Testis (tissue), 2 donors: ENCODE measurements at regions not wholly inside any gene's neighbourhood (a gene's known extent, or its start where the extent isn't known, plus 50 kb on each side); places are given as distances from the start of the nearest gene placed in this dataset.

Experiments
- POLR2A ChIP-seq: fragments of 450-650 bp; IDR thresholded peaks from one replicate; pipeline ENCODE4 v1.6.1; 2017; ENCODE audit warnings: antibody characterized with exemption, mild to moderate bottlenecking, moderate library complexity
- TF ChIP-seq, protein P1 (sequence below), 3 experiments: fragments of 450-650 bp in 2 of 3; fragments of 200-600 bp in 1 of 3; sonication (generic) in 1 of 3; IDR thresholded peaks; one replicate each; pipeline ENCODE4 v1.5.1; 2016 to 2019; ENCODE audit warnings: antibody characterized with exemption in 3 of 3, mild to moderate bottlenecking in 2 of 3, moderate library complexity in 1 of 3

DNA sequence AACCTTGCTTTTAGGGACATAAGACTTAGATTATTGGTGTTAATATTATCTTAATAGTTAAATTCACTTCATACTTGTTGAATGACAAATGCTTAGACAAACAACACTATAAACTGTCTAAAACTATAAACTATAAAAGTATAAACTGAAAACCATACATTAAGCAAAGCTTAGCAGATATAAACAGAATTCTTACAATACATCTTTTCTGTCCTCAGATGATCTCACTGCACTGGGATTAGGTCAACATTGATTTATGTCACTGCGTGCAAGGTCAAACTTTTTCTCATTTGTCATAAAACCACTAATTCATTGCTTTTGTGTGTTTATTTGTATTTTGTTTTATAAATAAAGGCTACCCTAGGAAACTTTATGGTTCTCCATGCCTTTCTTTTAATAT, 1491.8 kb downstream of the NCAM2 start:
- TF ChIP-seq, protein P1, sequence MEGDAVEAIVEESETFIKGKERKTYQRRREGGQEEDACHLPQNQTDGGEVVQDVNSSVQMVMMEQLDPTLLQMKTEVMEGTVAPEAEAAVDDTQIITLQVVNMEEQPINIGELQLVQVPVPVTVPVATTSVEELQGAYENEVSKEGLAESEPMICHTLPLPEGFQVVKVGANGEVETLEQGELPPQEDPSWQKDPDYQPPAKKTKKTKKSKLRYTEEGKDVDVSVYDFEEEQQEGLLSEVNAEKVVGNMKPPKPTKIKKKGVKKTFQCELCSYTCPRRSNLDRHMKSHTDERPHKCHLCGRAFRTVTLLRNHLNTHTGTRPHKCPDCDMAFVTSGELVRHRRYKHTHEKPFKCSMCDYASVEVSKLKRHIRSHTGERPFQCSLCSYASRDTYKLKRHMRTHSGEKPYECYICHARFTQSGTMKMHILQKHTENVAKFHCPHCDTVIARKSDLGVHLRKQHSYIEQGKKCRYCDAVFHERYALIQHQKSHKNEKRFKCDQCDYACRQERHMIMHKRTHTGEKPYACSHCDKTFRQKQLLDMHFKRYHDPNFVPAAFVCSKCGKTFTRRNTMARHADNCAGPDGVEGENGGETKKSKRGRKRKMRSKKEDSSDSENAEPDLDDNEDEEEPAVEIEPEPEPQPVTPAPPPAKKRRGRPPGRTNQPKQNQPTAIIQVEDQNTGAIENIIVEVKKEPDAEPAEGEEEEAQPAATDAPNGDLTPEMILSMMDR (IDR thresholded peaks at IDR 0.05): no peak
- no peak for TF ChIP-seq POLR2A
